Inferior parietal cortex (tissue), 1 donor: ENCODE measurements at regions not wholly inside any gene's neighbourhood (a gene's known extent, or its start where the extent isn't known, plus 50 kb on each side); places are given as distances from the start of the nearest gene placed in this dataset.

ENCODE experiments used
- DNase-seq: peaks from one replicate; pipeline ENCODE4 v3.0.0-alpha.2; 2016; ENCODE audit errors: extremely low spot score

DNA sequence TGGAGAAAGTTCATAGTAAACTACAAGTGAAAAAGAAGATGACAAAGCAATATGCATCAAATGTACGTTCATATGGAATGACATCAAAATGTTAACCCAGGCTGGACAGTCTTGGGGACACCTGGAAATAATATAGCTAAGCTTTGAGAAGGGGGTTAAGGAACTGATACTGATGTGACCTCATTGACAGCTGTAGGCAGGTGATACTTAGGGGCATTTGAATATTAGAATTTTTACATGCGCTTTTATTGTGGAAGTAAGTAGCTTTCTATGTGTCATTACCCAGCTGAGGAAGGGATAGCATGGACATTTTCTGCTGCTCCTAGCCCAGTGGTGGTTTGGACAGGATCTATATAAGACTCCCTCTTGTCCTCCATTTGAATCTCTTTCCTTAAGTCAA lies 299.7 kb downstream of the CWC27 start:
- no peak for DNase-seq

DNA sequence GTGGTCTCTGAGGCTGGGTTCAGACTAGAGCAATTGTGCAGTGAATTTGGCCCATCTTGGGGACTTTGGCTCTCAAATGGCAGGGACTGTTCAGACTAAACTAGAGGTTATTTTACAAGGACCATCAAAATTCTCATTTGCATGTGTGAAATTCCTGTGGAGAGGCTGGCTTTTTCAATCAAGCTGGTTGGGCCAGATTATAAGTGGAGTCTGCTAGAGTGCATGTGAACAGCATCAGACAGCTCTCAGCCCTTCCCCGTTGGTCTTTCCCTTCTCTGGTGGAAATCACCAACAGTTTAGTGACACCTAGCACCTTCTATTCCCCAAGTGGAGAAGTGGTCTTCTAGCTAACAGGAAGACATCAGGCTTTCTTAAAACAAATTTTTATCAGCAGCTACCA lies 301.3 kb downstream of the CWC27 start:
- DNase-seq: no peak

DNA sequence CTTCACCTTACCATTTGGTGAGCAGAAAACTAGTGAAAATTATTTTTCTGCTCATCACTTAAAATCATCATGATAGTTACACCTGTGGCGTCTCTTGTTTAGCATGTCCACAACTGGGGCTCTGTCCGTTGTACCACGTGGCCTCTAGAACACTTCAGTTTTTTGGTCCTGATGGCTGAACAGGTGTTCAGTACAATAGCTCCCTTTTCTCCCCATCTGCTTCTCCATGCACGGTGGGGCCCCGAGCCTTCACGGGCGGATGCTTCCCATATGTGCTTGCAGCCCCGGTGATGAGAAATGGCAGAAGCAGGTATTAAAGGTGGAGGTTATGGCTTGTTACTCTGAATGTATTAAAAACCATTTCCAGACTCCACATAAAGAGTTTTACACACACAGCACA lies 304.1 kb downstream of the CWC27 start:
- no peak for DNase-seq

DNA sequence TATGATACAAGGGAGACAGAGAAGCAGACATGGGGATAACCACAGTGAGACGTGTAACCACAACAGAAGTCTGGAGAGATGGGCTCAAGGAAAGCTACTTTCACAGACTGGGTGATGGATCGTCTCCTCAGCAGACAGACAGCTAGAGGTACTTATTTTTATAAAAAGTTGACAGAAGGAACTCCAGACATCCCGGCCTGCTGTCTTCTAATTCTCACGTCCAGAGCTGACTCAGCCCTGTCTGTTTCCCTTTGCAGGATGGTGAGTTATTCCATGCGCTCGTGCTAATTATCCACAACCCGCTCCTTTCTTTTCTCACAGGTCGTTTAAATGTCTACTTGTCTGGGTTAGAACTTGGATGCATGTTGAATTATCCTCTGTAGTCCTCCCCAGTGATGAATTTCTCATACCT lies 304.5 kb downstream of the CWC27 start:
- DNase-seq: no peak

DNA sequence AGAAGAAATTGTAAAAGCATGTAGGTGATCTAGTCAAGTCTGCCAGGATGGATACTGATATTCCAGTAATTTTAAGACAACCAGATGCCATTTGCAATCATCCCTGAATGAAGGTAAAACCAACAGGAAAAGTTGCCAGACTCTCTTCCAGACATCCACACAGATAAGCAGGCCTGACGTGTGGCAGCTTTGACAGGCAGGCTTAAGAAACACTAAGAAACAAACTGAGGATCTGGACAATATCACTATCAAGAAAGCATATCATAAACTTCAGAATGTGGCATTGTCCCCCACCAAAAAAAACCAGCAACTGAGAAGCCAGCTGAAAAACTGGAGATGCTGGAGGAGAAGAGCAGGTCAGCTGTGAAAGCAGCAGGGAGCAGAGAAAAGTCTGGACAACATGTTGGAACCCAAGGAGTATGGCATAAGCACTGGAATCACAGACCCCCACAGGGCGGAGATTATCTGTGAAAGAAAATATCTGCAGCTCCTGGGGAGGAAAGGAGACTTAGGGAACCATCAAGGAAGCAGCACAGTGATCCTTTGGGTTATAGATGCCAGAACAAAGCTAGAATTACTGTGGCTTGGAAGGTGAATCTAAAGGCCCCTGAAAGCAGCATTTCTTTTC lies 307.0 kb downstream of the CWC27 start:
- DNase-seq: no peak

DNA sequence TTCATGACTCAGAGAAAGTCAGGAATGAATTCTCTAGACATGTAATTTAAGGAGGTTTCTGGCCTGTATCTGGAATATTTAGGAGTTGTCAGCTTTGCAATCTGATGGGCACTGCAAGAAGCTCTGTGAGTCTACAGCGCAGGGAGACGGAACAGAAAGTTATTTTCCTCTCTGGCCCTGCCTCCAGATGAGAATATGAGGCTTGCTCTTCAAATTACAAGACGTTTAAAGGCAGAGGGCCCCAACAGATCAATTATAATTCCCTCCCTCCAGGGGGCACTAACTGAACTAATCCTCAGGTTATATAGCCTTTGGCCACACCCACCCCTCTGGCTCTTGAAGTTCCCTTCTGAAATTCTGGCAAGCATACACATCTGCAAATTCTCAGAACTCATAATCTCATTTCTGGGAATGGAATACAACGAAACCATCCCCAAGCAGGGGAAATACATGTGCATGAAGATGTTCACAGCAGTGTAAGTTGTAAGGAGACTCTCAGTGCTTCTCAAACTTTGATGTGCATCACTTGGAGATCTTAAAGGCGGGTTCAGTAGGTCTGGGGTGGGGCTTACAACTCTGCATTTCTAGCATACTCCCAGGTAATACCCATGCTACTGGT lies 307.6 kb downstream of the CWC27 start:
- peak; percentile 33 for DNase-seq

DNA sequence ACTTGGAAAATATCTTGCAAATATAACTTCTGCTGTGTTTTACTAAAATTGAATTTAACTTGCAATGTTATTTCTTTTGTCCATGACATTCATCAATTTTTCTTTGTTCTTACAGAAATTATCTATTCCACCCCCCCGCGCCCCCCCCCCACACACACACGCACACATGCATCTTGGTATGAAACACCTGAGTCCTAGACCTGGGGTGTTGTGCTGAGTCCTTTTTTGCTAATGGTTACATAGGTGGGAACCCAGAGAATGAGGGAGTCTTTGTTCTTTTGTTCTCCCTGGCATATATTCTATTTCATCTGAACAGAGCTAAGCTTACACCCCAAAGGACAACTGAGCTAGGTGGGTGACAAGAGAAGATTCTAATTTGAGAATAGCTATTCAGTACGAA lies 308.9 kb downstream of the CWC27 start:
- no peak for DNase-seq

DNA sequence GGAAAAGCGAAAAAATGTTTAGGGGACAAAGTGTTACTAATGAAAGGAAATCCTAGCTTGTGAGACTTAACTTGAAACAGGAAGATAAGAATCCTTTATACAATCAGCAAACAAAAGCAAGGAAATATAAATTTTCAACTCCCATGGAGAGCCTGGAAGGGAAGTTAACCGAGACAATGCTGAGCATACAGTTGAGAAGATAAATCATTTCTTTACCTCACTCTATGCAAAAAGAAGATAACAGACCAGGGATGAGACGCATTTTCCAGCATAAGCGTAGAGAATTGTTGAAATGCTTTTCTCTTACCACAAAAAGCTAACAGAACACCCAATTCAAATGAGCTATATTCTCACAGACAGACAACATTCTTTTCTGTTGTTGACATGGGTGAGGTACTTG lies 309.6 kb downstream of the CWC27 start:
- DNase-seq: no peak

DNA sequence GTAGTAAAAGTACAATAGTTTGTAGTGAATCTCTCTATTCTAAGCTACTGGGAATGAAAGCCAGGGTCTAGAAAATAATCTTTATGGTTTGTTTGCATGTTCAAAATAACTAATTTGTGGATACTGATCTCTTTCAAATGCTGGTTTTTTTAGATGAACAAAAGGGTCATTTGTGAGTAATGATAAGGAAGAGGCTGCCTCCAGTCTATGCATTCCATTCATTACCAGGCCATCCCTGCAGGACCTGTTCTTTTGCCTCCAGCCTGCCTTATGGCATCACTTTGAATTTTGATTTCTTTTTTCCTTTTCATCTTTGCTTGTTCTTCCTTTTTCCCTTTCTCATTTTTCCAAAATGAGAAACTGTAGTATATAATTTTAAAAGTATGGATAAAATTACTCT lies 312.3 kb downstream of the CWC27 start:
- DNase-seq: no peak

DNA sequence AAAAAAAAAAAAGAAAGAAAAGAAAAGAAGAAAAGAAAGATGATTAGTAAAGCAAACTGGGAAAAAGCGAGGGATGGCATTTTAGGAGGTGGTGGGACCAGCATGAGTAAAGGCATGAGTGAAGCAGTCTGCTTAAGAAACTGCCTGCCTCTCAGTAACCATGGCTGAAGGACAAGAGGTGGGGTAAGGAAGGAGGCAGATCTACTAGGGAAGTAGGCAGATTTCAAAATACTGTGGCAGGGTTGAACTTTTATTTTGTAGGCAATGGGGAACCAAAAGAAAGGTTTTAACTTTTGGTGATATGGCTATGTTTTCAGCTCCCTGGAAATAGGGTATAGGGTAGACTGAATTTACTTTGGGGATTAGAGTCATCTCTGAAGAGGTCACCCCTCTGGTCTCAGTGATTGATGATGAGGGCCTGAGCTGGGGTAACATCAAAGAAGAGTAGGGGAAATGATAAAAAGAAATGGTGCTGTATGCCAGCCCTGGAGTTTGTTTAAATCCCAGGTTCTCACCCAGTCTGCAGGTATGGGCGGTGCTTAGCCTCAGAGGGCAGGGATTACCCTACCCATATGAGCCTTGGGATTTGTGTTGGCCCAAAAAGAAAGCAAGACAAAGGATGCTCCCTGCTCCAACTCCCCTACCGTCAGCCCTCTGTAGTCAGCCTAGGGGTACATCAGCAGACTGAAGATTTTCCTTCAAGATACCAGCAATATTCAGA lies 316.2 kb downstream of the CWC27 start:
- DNase-seq: no peak

DNA sequence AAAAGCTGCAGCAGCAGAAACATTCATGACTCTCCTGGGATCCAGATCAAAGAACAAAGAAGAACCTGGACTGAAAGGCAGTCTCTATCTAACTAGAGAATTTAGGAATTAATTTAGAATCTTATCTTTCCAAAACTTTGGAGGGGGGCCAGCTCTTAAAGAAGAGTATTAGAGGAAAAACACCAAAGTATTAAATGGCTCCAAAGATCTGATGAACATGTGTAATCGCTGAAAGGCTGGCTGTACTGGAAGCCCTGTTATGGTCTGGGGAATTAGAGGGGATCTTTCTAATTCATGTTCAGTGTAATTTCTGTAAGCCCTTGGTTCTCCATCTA lies 316.8 kb downstream of the CWC27 start:
- DNase-seq: no peak

DNA sequence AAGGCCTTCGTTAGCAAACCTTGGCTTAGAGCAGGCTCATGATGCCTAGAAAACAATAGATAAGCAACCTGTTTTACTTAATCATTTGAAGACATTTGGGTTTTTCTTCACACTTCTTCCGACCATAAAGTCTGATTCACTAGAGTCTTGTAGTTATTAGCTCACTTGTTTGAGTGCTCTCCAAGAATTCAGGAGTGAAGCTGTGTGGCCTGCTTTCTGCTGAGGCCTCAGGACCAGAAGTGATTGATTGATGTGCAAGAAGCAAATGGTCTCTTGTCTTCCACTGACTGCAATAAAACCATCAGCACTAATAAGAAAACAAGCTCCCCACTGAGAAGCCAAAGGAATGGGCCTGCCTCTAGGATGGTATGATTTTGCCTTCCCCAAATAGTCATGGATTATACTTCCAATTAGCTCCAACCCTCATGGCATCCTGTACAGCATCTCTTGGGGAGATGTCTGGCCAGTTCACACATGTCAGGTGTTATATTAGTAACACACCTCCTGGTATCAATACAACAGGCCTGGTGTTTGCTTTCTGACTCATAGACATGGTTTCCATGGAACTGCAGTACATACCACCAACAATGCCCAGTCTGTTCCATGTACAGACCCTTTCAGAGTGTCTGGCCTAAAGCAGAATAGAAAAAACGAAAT lies 317.6 kb downstream of the CWC27 start:
- DNase-seq: no peak

DNA sequence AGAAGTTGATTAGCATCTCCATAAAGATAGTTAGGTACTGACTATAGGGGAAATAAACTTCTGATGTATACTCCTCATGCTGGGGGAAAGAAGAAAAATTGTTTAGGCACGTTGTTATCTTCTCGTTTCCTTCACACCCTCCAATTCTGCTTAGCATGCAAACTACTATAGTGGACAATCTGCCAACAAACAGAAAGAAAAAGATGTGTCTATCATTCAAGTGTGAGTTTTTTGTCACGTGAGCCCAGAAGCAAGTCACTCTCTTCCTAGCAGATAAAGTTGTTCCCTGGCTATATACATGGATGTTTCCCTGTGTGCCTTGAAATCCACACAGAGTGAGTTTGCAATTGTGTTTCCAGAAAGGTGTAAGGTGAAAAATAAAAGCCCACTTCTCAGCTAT lies 318.4 kb downstream of the CWC27 start:
- DNase-seq: no peak

DNA sequence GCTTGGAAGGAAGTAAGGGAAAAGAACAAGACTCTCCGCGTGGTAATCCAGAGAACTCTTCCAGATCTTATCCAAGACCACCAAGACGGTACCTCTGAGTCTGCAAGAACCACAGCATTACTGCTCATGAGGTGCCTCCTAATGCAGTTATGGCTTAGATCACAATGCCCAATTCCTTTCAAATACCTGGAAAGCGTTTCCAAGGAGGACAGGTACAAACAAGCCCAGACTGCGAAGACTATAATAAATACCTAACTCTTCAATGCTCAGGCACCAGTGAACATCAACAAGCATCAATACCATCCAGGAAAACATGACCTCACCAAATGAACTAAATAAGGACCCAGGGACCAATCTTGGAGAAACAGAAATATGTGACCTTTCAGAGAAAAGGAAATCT lies 325.5 kb downstream of the CWC27 start:
- DNase-seq: no peak

DNA sequence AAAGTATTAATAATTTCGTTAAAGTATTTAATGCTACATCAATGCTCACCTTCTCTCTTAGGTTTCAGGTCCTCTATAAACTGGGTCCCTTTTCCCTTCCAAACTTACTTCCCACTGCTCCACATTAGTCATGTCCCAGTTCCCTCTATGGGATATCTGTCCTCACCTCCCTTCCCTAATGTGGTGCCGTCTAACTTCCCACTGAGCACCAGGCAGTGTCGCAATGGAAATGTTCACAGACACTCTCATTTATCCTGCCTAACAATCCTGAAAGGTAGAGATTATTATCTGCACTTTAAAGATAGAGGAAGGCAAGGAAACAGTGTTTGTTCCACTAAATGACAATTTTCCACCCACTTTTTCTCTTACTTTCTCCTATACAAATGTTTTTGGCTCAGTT lies 329.7 kb downstream of the CWC27 start:
- DNase-seq: no peak
